ENCODE measurements at regions not wholly inside any gene's neighbourhood (a gene's known extent, or its start where the extent isn't known, plus 50 kb on each side); places are given as distances from the start of the nearest gene placed in this dataset.

DNA sequence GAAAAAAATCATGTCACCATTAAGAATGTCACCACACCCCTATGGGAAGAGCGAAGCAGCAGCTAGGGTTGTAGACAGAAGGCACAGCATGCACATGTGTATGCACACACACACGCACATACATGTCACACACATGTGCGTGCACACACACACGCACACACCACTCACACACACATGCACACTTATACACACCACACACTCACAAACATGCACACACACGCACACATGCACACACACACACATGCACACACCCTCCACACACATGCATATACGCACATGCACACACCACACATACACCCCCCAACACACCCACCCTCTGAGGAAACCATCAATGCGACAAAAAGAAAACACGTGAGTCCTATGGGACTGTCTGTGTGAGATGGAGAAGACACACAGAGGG lies 205.4 kb downstream of the ENGASE start:
- H3K27ac ChIP-seq = no peak overlapping the region
- no peaks in the 10 kb centered on the region for H3K36me3 ChIP-seq
- no peaks in the 10 kb centered on the region for H3K9me3 ChIP-seq
- WGBS, 4 donors = 78 to 89% (median 86%) methylated on average over 8 of the region's 8 CpGs
- DNase-seq (no peak), ATAC-seq (no peak)
- H3K27me3 ChIP-seq = peaks cover 0 to 33% (median 3%) of the 10 kb centered on the region in 9 donors
- no peak for TF ChIP-seq CTCF (IDR thresholded peaks at IDR 0.05)
- TF ChIP-seq POLR2A (IDR thresholded peaks at IDR 0.05) = no peak
- H3K4me1 ChIP-seq = no peaks in the 10 kb centered on the region
- intact Hi-C loops (cut with DNase I) = no loop called here
- no peak overlapping the region for H3K4me3 ChIP-seq

DNA sequence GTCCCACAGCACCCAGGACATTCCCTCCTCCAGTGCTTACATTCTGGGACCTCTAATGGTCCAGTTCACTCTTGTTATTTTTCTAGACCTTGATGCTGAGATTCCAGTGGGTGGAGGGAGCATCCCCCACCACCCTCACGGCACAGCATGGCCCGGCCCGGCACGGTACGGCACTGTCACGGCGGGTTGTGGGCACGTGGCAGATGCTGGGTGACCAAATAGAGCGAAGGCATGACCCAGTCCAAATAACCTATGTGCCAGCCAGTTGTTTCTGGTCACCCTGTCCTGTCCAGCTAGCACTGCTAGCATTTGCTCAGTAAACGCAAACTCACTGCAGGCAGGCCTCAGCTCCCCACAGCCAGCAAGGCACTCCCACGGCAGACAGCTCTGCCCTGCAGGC lies 204.7 kb downstream of the ENGASE start:
- Histone ChIP-seq H3K9me3 (no peaks in the 10 kb centered on the region), H3K27me3 (peaks cover 0 to 34% (median 3%) of the 10 kb centered on the region in 9 donors), H3K27ac (no peak overlapping the region), H3K4me1 (no peaks in the 10 kb centered on the region), H3K36me3 (no peaks in the 10 kb centered on the region), H3K4me3 (no peak overlapping the region)
- intact Hi-C loops (cut with DNase I) = no loop called here
- TF ChIP-seq POLR2A (IDR thresholded peaks at IDR 0.05) (no peak), CTCF (IDR thresholded peaks at IDR 0.05) (no peak)
- 81 to 85% (median 82%) methylated on average over 11 of the region's 11 CpGs for WGBS, 4 donors
- DNase-seq = no peak
- no peak for ATAC-seq

DNA sequence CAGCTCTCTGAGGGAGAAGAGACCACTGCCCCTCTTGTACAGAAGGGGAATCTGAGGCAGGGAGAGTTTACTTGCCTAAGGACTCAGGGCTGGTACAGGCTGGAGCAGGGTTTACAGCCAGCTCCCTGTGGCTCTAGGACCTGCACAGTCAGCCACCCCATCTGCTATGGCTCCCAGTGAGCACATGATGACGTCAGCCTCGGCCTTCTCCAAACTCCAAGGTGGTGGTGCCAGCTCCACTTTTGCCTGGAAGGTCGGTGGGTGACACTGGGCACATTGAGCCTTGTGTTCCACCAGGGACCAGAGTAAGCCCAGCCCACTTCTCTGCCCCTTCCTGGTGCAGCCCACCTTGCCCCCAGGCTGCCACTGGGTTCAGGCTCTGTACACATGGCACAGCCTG lies 202.2 kb downstream of the ENGASE start:
- ATAC-seq = no peak
- no peak for TF ChIP-seq CTCF (IDR thresholded peaks at IDR 0.05)
- no peak for TF ChIP-seq POLR2A (IDR thresholded peaks at IDR 0.05)
- Histone ChIP-seq H3K36me3 (no peaks in the 10 kb centered on the region), H3K27me3 (peaks cover 4 to 59% (median 14%) of the 10 kb centered on the region in 9 donors), H3K27ac (no peak overlapping the region), H3K9me3 (no peaks in the 10 kb centered on the region), H3K4me1 (no peaks in the 10 kb centered on the region), H3K4me3 (no peak overlapping the region)
- intact Hi-C loops (cut with DNase I) = no loop called here
- DNase-seq = no peak
- 50 to 72% (median 70%) methylated on average over 2 to 3 of the region's 3 CpGs for WGBS, 4 donors

DNA sequence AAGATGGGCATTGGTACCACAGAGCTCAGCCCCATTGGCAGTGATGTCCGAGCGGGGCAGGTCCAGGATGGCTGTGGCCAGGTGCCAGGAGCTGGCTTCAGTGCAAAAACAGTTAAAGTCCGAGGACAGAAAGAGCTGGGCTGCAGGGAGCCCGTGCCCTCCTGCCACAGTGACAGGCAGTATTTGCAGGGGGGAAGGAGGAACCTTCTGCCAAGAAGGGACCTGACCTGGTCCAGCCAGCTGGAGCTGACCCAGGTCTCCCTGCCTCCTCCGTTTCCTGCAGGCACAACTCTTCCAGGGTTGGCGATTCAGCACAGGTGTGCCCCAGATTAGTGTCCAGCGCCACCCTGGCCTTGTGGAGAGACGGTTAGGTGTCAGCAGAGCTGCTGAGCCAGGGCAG lies 199.0 kb downstream of the ENGASE start:
- intact Hi-C loops (cut with DNase I) = no loop called here
- TF ChIP-seq POLR2A (IDR thresholded peaks at IDR 0.05) (no peak), CTCF (IDR thresholded peaks at IDR 0.05) (no peak)
- no peaks in the 10 kb centered on the region for H3K9me3 ChIP-seq
- H3K27ac ChIP-seq = no peak overlapping the region
- no peak for ATAC-seq
- H3K27me3 ChIP-seq = peaks cover 0 to 78% (median 20%) of the 10 kb centered on the region in 9 donors
- DNase-seq = no peak
- H3K4me1 ChIP-seq = no peaks in the 10 kb centered on the region
- no peaks in the 10 kb centered on the region for H3K36me3 ChIP-seq
- WGBS, 4 donors = 52 to 63% (median 62%) methylated on average over 6 to 8 of the region's 8 CpGs
- H3K4me3 ChIP-seq = no peak overlapping the region
